ENCODE measurements at regions not wholly inside any gene's neighbourhood (a gene's known extent, or its start where the extent isn't known, plus 50 kb on each side); places are given as distances from the start of the nearest gene placed in this dataset.

- Mint-ChIP-seq H3K27me3 (peaks cover 42% of the 10 kb centered on the region), H3K36me3 (ENCODE audit: insufficient read depth) (peaks cover 1% of the 10 kb centered on the region), H3K4me1 (no peaks in the 10 kb centered on the region), H3K27ac (ENCODE audit: low read depth) (no peak overlapping the region), H3K4me3 (no peak overlapping the region), H3K9me3 (no peaks in the 10 kb centered on the region)
- ATAC-seq (replicated peaks; ENCODE audit: extremely low read depth, poor library complexity, severe bottlenecking) (no peak), DNase-seq (ENCODE audit: low spot score in 2 of 2) (no peak)
Measured at GRCh38 chr17:83152227-83152744, 72.9 kb downstream of the METRNL start.

- H3K27ac Mint-ChIP-seq (ENCODE audit: low read depth) = no peak overlapping the region
- ATAC-seq (replicated peaks; ENCODE audit: extremely low read depth, poor library complexity, severe bottlenecking) (no peak), DNase-seq (ENCODE audit: low spot score in 2 of 2) (peak; percentile 8 to 11)
- H3K9me3 Mint-ChIP-seq = no peaks in the 10 kb centered on the region
- H3K4me1 Mint-ChIP-seq = no peaks in the 10 kb centered on the region
- H3K4me3 Mint-ChIP-seq = no peak overlapping the region
- peaks cover 1% of the 10 kb centered on the region for H3K36me3 Mint-ChIP-seq (ENCODE audit: insufficient read depth)
- H3K27me3 Mint-ChIP-seq = peaks cover 42% of the 10 kb centered on the region
Measured at GRCh38 chr17:83152745-83153611, 73.6 kb downstream of the METRNL start.

- ATAC-seq (replicated peaks; ENCODE audit: extremely low read depth, poor library complexity, severe bottlenecking) (no peak), DNase-seq (ENCODE audit: low spot score in 2 of 2) (peak; percentile 7 to 11)
- Mint-ChIP-seq H3K27ac (ENCODE audit: low read depth) (no peak overlapping the region), H3K27me3 (peaks cover 48% of the 10 kb centered on the region), H3K36me3 (ENCODE audit: insufficient read depth) (peaks cover 1% of the 10 kb centered on the region), H3K4me1 (no peaks in the 10 kb centered on the region), H3K4me3 (no peak overlapping the region), H3K9me3 (no peaks in the 10 kb centered on the region)
Measured at GRCh38 chr17:83153681-83154310, 74.4 kb downstream of the METRNL start.

- Mint-ChIP-seq H3K27ac (ENCODE audit: low read depth) (peak overlapping the region; percentile 82), H3K4me3 (no peak overlapping the region), H3K9me3 (no peaks in the 10 kb centered on the region), H3K4me1 (no peaks in the 10 kb centered on the region), H3K27me3 (peaks cover 54% of the 10 kb centered on the region), H3K36me3 (ENCODE audit: insufficient read depth) (peaks cover 1% of the 10 kb centered on the region)
- no peak for ATAC-seq (replicated peaks; ENCODE audit: extremely low read depth, poor library complexity, severe bottlenecking)
- peak; percentile 5 to 7 for DNase-seq (ENCODE audit: low spot score in 2 of 2)
Measured at GRCh38 chr17:83154311-83155127, 75.1 kb downstream of the METRNL start.

- Mint-ChIP-seq H3K36me3 (ENCODE audit: insufficient read depth) (peaks cover 1% of the 10 kb centered on the region), H3K4me3 (no peak overlapping the region), H3K27me3 (peaks cover 54% of the 10 kb centered on the region), H3K27ac (ENCODE audit: low read depth) (peak overlapping the region; percentile 82), H3K4me1 (no peaks in the 10 kb centered on the region), H3K9me3 (no peaks in the 10 kb centered on the region)
- DNase-seq (ENCODE audit: low spot score in 2 of 2) (peak; percentile 8 to 9), ATAC-seq (replicated peaks; ENCODE audit: extremely low read depth, poor library complexity, severe bottlenecking) (no peak)
Measured at GRCh38 chr17:83155128-83156121, 76.0 kb downstream of the METRNL start.

GRCh38 chr17:83156408-83156807, 77.0 kb downstream of the METRNL start:
- H3K27ac Mint-ChIP-seq (ENCODE audit: low read depth) = no peak overlapping the region
- DNase-seq (ENCODE audit: low spot score in 2 of 2) (peak in 1 of 2 donors; percentile 2), ATAC-seq (replicated peaks; ENCODE audit: extremely low read depth, poor library complexity, severe bottlenecking) (no peak)
- no peaks in the 10 kb centered on the region for H3K4me1 Mint-ChIP-seq
- H3K9me3 Mint-ChIP-seq = no peaks in the 10 kb centered on the region
- peaks cover 1% of the 10 kb centered on the region for H3K36me3 Mint-ChIP-seq (ENCODE audit: insufficient read depth)
- no peak overlapping the region for H3K4me3 Mint-ChIP-seq
- H3K27me3 Mint-ChIP-seq = peaks cover 54% of the 10 kb centered on the region

GRCh38 chr17:83159204-83160049, 80.0 kb downstream of the METRNL start:
- DNase-seq (ENCODE audit: low spot score in 2 of 2) = peak in 1 of 2 donors; percentile 2
- H3K27ac Mint-ChIP-seq (ENCODE audit: low read depth) = peak overlapping the region; percentile 6
- peaks cover 1% of the 10 kb centered on the region for H3K36me3 Mint-ChIP-seq (ENCODE audit: insufficient read depth)
- ATAC-seq (replicated peaks; ENCODE audit: extremely low read depth, poor library complexity, severe bottlenecking) = no peak
- no peak overlapping the region for H3K4me3 Mint-ChIP-seq
- H3K4me1 Mint-ChIP-seq = no peaks in the 10 kb centered on the region
- H3K27me3 Mint-ChIP-seq = peaks cover 66% of the 10 kb centered on the region
- H3K9me3 Mint-ChIP-seq = no peaks in the 10 kb centered on the region

- Mint-ChIP-seq H3K27me3 (peaks cover 59% of the 10 kb centered on the region), H3K36me3 (ENCODE audit: insufficient read depth) (no peaks in the 10 kb centered on the region), H3K4me3 (no peak overlapping the region), H3K9me3 (no peaks in the 10 kb centered on the region), H3K27ac (ENCODE audit: low read depth) (no peak overlapping the region), H3K4me1 (no peaks in the 10 kb centered on the region)
- no peak for ATAC-seq (replicated peaks; ENCODE audit: extremely low read depth, poor library complexity, severe bottlenecking)
- peak; percentile 5 to 12 for DNase-seq (ENCODE audit: low spot score in 2 of 2)
Measured at GRCh38 chr17:83160443-83161297, 81.3 kb downstream of the METRNL start.

GRCh38 chr17:83161298-83162034, 82.1 kb downstream of the METRNL start:
- Mint-ChIP-seq H3K27ac (ENCODE audit: low read depth) (no peak overlapping the region), H3K4me3 (no peak overlapping the region), H3K4me1 (no peaks in the 10 kb centered on the region), H3K36me3 (ENCODE audit: insufficient read depth) (no peaks in the 10 kb centered on the region), H3K9me3 (no peaks in the 10 kb centered on the region), H3K27me3 (peaks cover 51% of the 10 kb centered on the region)
- DNase-seq (ENCODE audit: low spot score in 2 of 2) (peak in 1 of 2 donors; percentile 9), ATAC-seq (replicated peaks; ENCODE audit: extremely low read depth, poor library complexity, severe bottlenecking) (no peak)
